Loucy (cell line): ENCODE measurements at regions not wholly inside any gene's neighbourhood (a gene's known extent, or its start where the extent isn't known, plus 50 kb on each side); places are given as distances from the start of the nearest gene placed in this dataset.

ENCODE experiments used
- H2AFZ ChIP-seq: fragments of 200-600 bp; sonication (generic); 2 replicates; pipeline ENCODE4 v1.6.0; 2016; ENCODE audit warnings: antibody characterized with exemption, mild to moderate bottlenecking, low read length, moderate library complexity
- H3F3A ChIP-seq: fragments of 200-600 bp; 2 replicates; pipeline ENCODE4 v1.6.0; 2016; ENCODE audit warnings: antibody characterized with exemption, low read depth, mild to moderate bottlenecking
- H3K27me3 ChIP-seq: fragments of 200-600 bp; sonication (generic); 2 replicates; pipeline ENCODE4 v1.6.1; 2014; ENCODE audit warnings: low read length, mild to moderate bottlenecking; ENCODE audit not compliant: insufficient read depth, poor library complexity, severe bottlenecking
- H3K36me3 ChIP-seq: fragments of 200-600 bp; sonication (generic); 2 replicates; pipeline ENCODE4 v1.6.1; 2016; ENCODE audit warnings: low read length; ENCODE audit not compliant: insufficient read depth
- H3K4me1 ChIP-seq: fragments of 200-600 bp; sonication (generic); 2 replicates; pipeline ENCODE4 v1.5.1; 2014; ENCODE audit warnings: low read length, mild to moderate bottlenecking; ENCODE audit not compliant: insufficient read depth, poor library complexity, severe bottlenecking
- H3K4me2 ChIP-seq: fragments of 200-600 bp; sonication (generic); 2 replicates; pipeline ENCODE4 v1.6.0; 2014; ENCODE audit warnings: antibody characterized with exemption, low read length, low read depth, mild to moderate bottlenecking; ENCODE audit not compliant: poor library complexity, severe bottlenecking
- H3K4me3 ChIP-seq: fragments of 200-600 bp; sonication (generic); 2 replicates; pipeline ENCODE4 v1.5.1; 2014; ENCODE audit warnings: low read length, mild to moderate bottlenecking, mixed read lengths; ENCODE audit not compliant: poor library complexity, severe bottlenecking
- H3K79me2 ChIP-seq: fragments of 200-600 bp; sonication (generic); 2 replicates; pipeline ENCODE4 v1.6.1; 2014; ENCODE audit warnings: low read length; ENCODE audit not compliant: insufficient read depth
- H3K9ac ChIP-seq: fragments of 200-600 bp; sonication (generic); 2 replicates; pipeline ENCODE4 v1.6.0; 2014; ENCODE audit warnings: mild to moderate bottlenecking, low read depth, low read length, moderate library complexity; ENCODE audit not compliant: poor library complexity, severe bottlenecking
- H3K9me2 ChIP-seq: fragments of 200-600 bp; sonication (generic); replicated peaks from 2 replicates; pipeline ENCODE4 v1.6.1; 2016; ENCODE audit warnings: low read depth, low read length, mixed read lengths
- H3K9me3 ChIP-seq: fragments of 200-600 bp; sonication (generic); 2 replicates; pipeline ENCODE4 v1.6.1; 2014; ENCODE audit warnings: mild to moderate bottlenecking, antibody characterized with exemption, low read length, low read depth; ENCODE audit not compliant: insufficient read depth
- H4K20me1 ChIP-seq: fragments of 200-600 bp; sonication (generic); 2 replicates; pipeline ENCODE4 v1.6.0; 2014; ENCODE audit warnings: antibody characterized with exemption, low read length, mild to moderate bottlenecking; ENCODE audit not compliant: insufficient read depth, poor library complexity, severe bottlenecking
- CTCF ChIP-seq: fragments of 200-600 bp; sonication (generic); conservative IDR thresholded peaks from 2 replicates; pipeline ENCODE4 v1.5.1; 2014; ENCODE audit warnings: mild to moderate bottlenecking, antibody characterized with exemption, low read length
- EZH2phosphoT487 ChIP-seq: fragments of 200-600 bp; IDR thresholded peaks from 2 replicates; pipeline ENCODE4 v1.6.1; 2018; ENCODE audit warnings: antibody characterized with exemption, mild to moderate bottlenecking, moderate library complexity, borderline replicate concordance

GRCh38 chr15:87667643-87668042 is 588.9 kb downstream of the NTRK3 start:
- no peak for TF ChIP-seq CTCF
- no peak for TF ChIP-seq EZH2phosphoT487
- Histone ChIP-seq H3K9me3 (peaks cover 16% of the 10 kb centered on the region; the same call in 1 of the 2 replicates), H3K9ac (no peak overlapping the region), H3K4me3 (no peak overlapping the region), H3K79me2 (no peaks in the 10 kb centered on the region), H2AFZ (no peak overlapping the region), H3K9me2 (no peaks in the 10 kb centered on the region), H3K4me1 (no peaks in the 10 kb centered on the region), H3K27me3 (no peaks in the 10 kb centered on the region), H4K20me1 (no peaks in the 10 kb centered on the region), H3K36me3 (no peaks in the 10 kb centered on the region), H3F3A (no peaks in the 10 kb centered on the region), H3K4me2 (no peak overlapping the region)

DNA sequence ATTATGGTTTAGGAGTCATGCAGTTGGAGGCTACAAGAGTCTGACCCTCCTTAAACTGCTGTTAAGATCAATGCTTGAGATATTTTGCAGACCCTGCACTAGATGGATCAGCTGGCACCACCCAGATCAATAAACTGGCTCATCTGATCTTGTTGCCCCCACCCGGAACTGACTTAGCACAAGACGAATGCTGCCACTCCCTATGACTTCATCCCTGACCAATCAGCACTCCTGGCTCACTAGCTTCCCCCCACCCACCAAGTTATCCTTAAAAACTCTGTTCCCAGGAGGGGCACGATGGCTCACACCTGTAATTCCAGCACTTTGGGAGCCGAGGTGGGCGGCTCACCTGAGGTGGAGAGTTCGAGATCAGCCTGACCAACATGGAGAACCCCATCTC is 594.0 kb downstream of the NTRK3 start:
- no peaks in the 10 kb centered on the region for H3K79me2 ChIP-seq
- TF ChIP-seq EZH2phosphoT487 (no peak), CTCF (no peak)
- no peaks in the 10 kb centered on the region for H3K9me2 ChIP-seq

GRCh38 chr15:87661454-87662355 is 594.8 kb downstream of the NTRK3 start:
- H3K36me3 ChIP-seq = no peaks in the 10 kb centered on the region
- TF ChIP-seq EZH2phosphoT487 (no peak), CTCF (no peak)
- no peak overlapping the region for H2AFZ ChIP-seq
- no peak overlapping the region for H3K9ac ChIP-seq
- H3K9me2 ChIP-seq = no peaks in the 10 kb centered on the region
- no peaks in the 10 kb centered on the region for H3F3A ChIP-seq
- no peaks in the 10 kb centered on the region for H3K79me2 ChIP-seq
- no peak overlapping the region for H3K4me3 ChIP-seq
- H3K4me1 ChIP-seq = no peaks in the 10 kb centered on the region
- H3K9me3 ChIP-seq = peaks cover 6% of the 10 kb centered on the region; the same call in 1 of the 2 replicates
- H3K27me3 ChIP-seq = no peaks in the 10 kb centered on the region
- H3K4me2 ChIP-seq = no peak overlapping the region
- H4K20me1 ChIP-seq = no peaks in the 10 kb centered on the region

More for the DNA sequence above, 594.0 kb downstream of the NTRK3 start:
- Histone ChIP-seq H2AFZ (no peak overlapping the region), H3K4me1 (no peaks in the 10 kb centered on the region), H3K9ac (no peak overlapping the region), H3K27me3 (no peaks in the 10 kb centered on the region), H3K36me3 (no peaks in the 10 kb centered on the region), H4K20me1 (no peaks in the 10 kb centered on the region), H3F3A (no peaks in the 10 kb centered on the region), H3K9me3 (peaks cover 6% of the 10 kb centered on the region; the same call in 1 of the 2 replicates), H3K4me2 (no peak overlapping the region), H3K4me3 (no peak overlapping the region)
